ENCODE measurements at regions not wholly inside any gene's neighbourhood (a gene's known extent, or its start where the extent isn't known, plus 50 kb on each side); places are given as distances from the start of the nearest gene placed in this dataset.

GRCh38 chr4:162221148-162221547 lies 57.3 kb upstream of the FSTL5 start:
- H3K4me3 ChIP-seq (ENCODE audit: low read depth, low read length): no peak overlapping the region
- TF ChIP-seq CTCF (IDR thresholded peaks at IDR 0.05; ENCODE audit: insufficient read depth, low read depth, low read length, missing control alignments): no peak
- no peak for DNase-seq (ENCODE audit: low read depth)

All from GM12865 (cell line).